ENCODE measurements at regions not wholly inside any gene's neighbourhood (a gene's known extent, or its start where the extent isn't known, plus 50 kb on each side); places are given as distances from the start of the nearest gene placed in this dataset.
"Not testable (repeated sequence)": the region's sequence is repeated elsewhere in the genome, so short reads cannot be mapped to it uniquely, and the experiment has no call there.

DNA sequence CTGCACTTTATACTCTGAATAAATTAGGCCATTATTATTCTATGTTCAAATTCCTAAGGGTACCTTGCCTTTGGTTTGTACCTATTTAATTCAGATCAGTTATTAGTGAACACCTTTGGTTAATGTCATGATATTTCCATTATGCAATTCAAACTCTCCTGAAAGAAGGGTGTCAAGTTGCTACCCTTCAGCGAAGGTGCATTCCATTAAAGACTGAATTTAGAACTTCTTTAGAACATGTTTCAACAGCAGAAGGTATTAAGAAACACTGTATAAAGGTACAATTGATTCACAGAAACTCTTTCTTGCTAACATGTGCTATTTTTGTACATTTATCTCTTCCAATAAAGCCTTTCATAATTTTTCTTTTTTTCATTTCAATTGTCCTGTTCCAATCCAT, 1545.4 kb upstream of the PCDH10 start:
- DNase-seq (no peak), ATAC-seq (ENCODE audit: poor library complexity) (no peak)
- intact Hi-C loops (cut with DNase I, micrococcal nuclease) = no loop called here
- CTCF ChIA-PET = no interaction called here
- no peak overlapping the region for H3K27ac ChIP-seq (ENCODE audit: low read depth in 1 of 2, low read length in 2 of 2)
- peaks cover 0 to 6% of the 10 kb centered on the region in 2 experiments for H3K9me3 ChIP-seq (ENCODE audit: control insufficient read depth in 1 of 2, insufficient read depth in 1 of 2, low read length in 2 of 2)
- no peaks in the 10 kb centered on the region for H3K36me3 Mint-ChIP-seq (ENCODE audit: low read depth)
- H3K36me3 ChIP-seq (ENCODE audit: insufficient read depth, low read length) = no peaks in the 10 kb centered on the region
- no peaks in the 10 kb centered on the region for H3K4me1 Mint-ChIP-seq (ENCODE audit: low read depth)
- H3K27ac Mint-ChIP-seq = no peak overlapping the region
- TF ChIP-seq, protein P1, sequence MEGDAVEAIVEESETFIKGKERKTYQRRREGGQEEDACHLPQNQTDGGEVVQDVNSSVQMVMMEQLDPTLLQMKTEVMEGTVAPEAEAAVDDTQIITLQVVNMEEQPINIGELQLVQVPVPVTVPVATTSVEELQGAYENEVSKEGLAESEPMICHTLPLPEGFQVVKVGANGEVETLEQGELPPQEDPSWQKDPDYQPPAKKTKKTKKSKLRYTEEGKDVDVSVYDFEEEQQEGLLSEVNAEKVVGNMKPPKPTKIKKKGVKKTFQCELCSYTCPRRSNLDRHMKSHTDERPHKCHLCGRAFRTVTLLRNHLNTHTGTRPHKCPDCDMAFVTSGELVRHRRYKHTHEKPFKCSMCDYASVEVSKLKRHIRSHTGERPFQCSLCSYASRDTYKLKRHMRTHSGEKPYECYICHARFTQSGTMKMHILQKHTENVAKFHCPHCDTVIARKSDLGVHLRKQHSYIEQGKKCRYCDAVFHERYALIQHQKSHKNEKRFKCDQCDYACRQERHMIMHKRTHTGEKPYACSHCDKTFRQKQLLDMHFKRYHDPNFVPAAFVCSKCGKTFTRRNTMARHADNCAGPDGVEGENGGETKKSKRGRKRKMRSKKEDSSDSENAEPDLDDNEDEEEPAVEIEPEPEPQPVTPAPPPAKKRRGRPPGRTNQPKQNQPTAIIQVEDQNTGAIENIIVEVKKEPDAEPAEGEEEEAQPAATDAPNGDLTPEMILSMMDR (IDR thresholded peaks at IDR 0.05) = no peak
- no peaks in the 10 kb centered on the region for H3K27me3 Mint-ChIP-seq
- H3K4me1 ChIP-seq (ENCODE audit: insufficient read depth, low read length) = no peaks in the 10 kb centered on the region
- H3K4me3 ChIP-seq (ENCODE audit: low read length) = no peak overlapping the region
- H3K4me3 Mint-ChIP-seq = no peak overlapping the region
- POLR2A ChIA-PET = no interaction called here
- H3K27me3 ChIP-seq (ENCODE audit: control insufficient read depth in 1 of 2, insufficient read depth in 2 of 2, low read length in 2 of 2) = no peaks in the 10 kb centered on the region
- peaks cover 6% of the 10 kb centered on the region for H3K9me3 Mint-ChIP-seq

DNA sequence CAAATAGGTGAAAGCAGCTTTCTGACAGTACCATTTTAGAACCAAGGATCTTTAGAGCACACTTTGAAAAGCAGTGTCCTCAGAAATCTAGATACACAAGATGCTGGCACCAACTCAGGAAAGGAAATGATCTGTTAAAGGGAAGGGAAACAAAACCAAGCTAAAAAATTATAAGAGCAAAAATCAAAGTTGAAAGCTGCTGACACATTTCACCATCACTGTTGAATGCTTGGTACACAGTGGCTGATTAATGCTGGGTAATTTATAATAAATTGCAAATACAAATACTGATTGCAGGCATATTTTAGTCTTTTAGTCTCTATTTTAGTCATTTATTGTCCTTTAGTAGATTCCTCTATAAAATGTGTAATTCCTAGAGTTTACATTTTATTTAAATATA, 1540.1 kb upstream of the PCDH10 start:
- Histone ChIP-seq H3K27me3 (ENCODE audit: control insufficient read depth in 1 of 2, insufficient read depth in 2 of 2, low read length in 2 of 2) (no peaks in the 10 kb centered on the region), H3K9me3 (ENCODE audit: control insufficient read depth in 1 of 2, insufficient read depth in 1 of 2, low read length in 2 of 2) (peaks cover 0 to 3% of the 10 kb centered on the region in 2 experiments), H3K27ac (ENCODE audit: low read depth in 1 of 2, low read length in 2 of 2) (no peak overlapping the region), H3K4me1 (ENCODE audit: insufficient read depth, low read length) (no peaks in the 10 kb centered on the region), H3K36me3 (ENCODE audit: insufficient read depth, low read length) (no peaks in the 10 kb centered on the region), H3K4me3 (ENCODE audit: low read length) (no peak overlapping the region)
- ChIA-PET POLR2A (interaction anchor here (0.6 kb wide), 1 partner anchor 721 kb away, joined by 3 read pairs; no protein-coding TSS in a partner anchor), CTCF (no interaction called here)
- peaks cover 5% of the 10 kb centered on the region for H3K9me3 Mint-ChIP-seq
- H3K36me3 Mint-ChIP-seq (ENCODE audit: low read depth) = no peaks in the 10 kb centered on the region
- TF ChIP-seq, protein P1 (IDR thresholded peaks at IDR 0.05) = no peak
- no peak overlapping the region for H3K27ac Mint-ChIP-seq
- H3K27me3 Mint-ChIP-seq = no peaks in the 10 kb centered on the region
- H3K4me3 Mint-ChIP-seq = no peak overlapping the region
- no peak for ATAC-seq (ENCODE audit: poor library complexity)
- intact Hi-C loops (cut with DNase I, micrococcal nuclease) = no loop called here
- no peaks in the 10 kb centered on the region for H3K4me1 Mint-ChIP-seq (ENCODE audit: low read depth)
- no peak for DNase-seq

DNA sequence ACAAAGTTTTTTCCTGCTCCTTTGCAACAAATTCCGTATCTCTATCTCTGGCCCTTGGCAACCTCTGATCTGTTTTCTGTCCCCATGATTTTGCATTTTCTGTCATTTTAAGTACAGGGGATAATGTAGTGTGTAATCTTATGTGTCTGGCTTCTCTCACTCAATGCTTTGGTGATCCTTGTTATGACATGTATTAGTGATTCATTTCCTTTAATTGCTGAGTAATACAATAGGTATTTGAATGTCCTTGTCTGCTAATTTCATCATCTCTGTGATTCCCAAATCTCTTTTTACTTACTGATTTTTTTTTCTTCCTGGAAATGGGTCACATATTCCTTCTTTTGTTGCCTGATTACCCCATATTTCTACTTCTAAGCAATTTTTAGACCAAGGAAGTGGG, 1538.6 kb upstream of the PCDH10 start:
- H3K27ac ChIP-seq (ENCODE audit: low read depth in 1 of 2, low read length in 2 of 2); H3K27me3 Mint-ChIP-seq; H3K27me3 ChIP-seq (ENCODE audit: control insufficient read depth in 1 of 2, insufficient read depth in 2 of 2, low read length in 2 of 2); H3K27ac Mint-ChIP-seq; H3K9me3 ChIP-seq (ENCODE audit: control insufficient read depth in 1 of 2, insufficient read depth in 1 of 2, low read length in 2 of 2); DNase-seq; H3K36me3 ChIP-seq (ENCODE audit: insufficient read depth, low read length); H3K4me3 Mint-ChIP-seq; H3K4me1 Mint-ChIP-seq (ENCODE audit: low read depth); H3K4me1 ChIP-seq (ENCODE audit: insufficient read depth, low read length); H3K9me3 Mint-ChIP-seq; ATAC-seq (ENCODE audit: poor library complexity); CTCF ChIA-PET; POLR2A ChIA-PET; intact Hi-C loops (cut with DNase I, micrococcal nuclease); H3K4me3 ChIP-seq (ENCODE audit: low read length); H3K36me3 Mint-ChIP-seq (ENCODE audit: low read depth): not testable (repeated sequence)

DNA sequence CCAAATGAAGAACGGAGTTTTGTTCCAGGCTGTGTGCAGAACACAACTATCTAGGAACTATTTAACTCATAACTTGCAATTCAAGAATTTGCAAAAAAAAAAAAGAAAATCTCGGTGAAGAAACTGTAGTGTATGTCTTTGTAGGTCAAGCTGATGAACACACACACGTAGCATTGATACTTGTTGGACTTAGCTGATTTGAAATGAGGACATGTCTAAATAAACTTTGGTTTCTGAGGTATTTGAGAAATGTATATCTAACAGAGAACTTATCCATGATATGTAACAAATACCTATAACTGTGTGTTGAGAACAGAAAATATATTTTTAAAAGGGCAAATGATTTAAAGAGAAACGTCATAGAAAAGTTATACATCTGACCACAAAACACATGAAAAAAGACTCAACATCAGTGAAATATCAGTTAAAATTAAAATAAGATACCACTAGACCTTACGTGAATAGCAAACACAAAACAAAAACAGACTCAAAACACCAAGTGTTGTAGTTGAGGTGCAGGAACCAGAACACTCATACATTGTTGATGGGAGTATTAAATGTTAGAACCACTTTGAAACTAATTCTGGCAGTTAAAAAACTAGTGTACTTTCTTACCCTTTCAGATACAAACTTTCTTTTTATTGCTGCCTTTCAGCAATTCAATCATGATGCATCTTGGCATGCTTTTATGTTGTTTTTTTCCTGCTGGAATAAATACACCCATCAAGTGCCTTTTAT, 1535.8 kb upstream of the PCDH10 start:
- peaks cover 3% of the 10 kb centered on the region for H3K9me3 Mint-ChIP-seq
- ChIA-PET POLR2A (no interaction called here), CTCF (no interaction called here)
- DNase-seq (no peak), ATAC-seq (ENCODE audit: poor library complexity) (no peak)
- Histone ChIP-seq H3K27me3 (ENCODE audit: control insufficient read depth in 1 of 2, insufficient read depth in 2 of 2, low read length in 2 of 2) (no peaks in the 10 kb centered on the region), H3K36me3 (ENCODE audit: insufficient read depth, low read length) (no peaks in the 10 kb centered on the region), H3K27ac (ENCODE audit: low read depth in 1 of 2, low read length in 2 of 2) (no peak overlapping the region), H3K4me3 (ENCODE audit: low read length) (no peak overlapping the region), H3K4me1 (ENCODE audit: insufficient read depth, low read length) (no peaks in the 10 kb centered on the region), H3K9me3 (ENCODE audit: control insufficient read depth in 1 of 2, insufficient read depth in 1 of 2, low read length in 2 of 2) (peaks cover 0 to 3% of the 10 kb centered on the region in 2 experiments)
- no peak overlapping the region for H3K27ac Mint-ChIP-seq
- no peak overlapping the region for H3K4me3 Mint-ChIP-seq
- no peaks in the 10 kb centered on the region for H3K4me1 Mint-ChIP-seq (ENCODE audit: low read depth)
- no peaks in the 10 kb centered on the region for H3K27me3 Mint-ChIP-seq
- intact Hi-C loops (cut with DNase I, micrococcal nuclease) = no loop called here
- H3K36me3 Mint-ChIP-seq (ENCODE audit: low read depth) = no peaks in the 10 kb centered on the region
- TF ChIP-seq, protein P1 (IDR thresholded peaks at IDR 0.05) = no peak

Measured in CD4-positive, alpha-beta T cell (primary cell).